Ovary (tissue), 3 donors: ENCODE measurements at regions not wholly inside any gene's neighbourhood (a gene's known extent, or its start where the extent isn't known, plus 50 kb on each side); places are given as distances from the start of the nearest gene placed in this dataset.

Source experiments
- CTCF ChIP-seq, 3 donors: fragments of 450-650 bp in 2 of 3; fragments of 200-600 bp in 1 of 3; IDR thresholded peaks; one replicate each; pipeline versions ENCODE4 v1.5.1 to v1.8.0; 2016 to 2022; ENCODE audit warnings: antibody characterized with exemption in 3 of 3, mild to moderate bottlenecking in 1 of 3
- EP300 ChIP-seq: sonication (generic); formaldehyde crosslinking; IDR thresholded peaks from one replicate; pipeline ENCODE4 v1.6.1; 2017; ENCODE audit warnings: antibody characterized with exemption
- POLR2A ChIP-seq: fragments of 450-650 bp; IDR thresholded peaks from one replicate; pipeline ENCODE4 v1.6.1; 2017; ENCODE audit warnings: antibody characterized with exemption, mild to moderate bottlenecking, moderate library complexity
- donor health status: DM: no; HTN: no; CAD: no.

DNA sequence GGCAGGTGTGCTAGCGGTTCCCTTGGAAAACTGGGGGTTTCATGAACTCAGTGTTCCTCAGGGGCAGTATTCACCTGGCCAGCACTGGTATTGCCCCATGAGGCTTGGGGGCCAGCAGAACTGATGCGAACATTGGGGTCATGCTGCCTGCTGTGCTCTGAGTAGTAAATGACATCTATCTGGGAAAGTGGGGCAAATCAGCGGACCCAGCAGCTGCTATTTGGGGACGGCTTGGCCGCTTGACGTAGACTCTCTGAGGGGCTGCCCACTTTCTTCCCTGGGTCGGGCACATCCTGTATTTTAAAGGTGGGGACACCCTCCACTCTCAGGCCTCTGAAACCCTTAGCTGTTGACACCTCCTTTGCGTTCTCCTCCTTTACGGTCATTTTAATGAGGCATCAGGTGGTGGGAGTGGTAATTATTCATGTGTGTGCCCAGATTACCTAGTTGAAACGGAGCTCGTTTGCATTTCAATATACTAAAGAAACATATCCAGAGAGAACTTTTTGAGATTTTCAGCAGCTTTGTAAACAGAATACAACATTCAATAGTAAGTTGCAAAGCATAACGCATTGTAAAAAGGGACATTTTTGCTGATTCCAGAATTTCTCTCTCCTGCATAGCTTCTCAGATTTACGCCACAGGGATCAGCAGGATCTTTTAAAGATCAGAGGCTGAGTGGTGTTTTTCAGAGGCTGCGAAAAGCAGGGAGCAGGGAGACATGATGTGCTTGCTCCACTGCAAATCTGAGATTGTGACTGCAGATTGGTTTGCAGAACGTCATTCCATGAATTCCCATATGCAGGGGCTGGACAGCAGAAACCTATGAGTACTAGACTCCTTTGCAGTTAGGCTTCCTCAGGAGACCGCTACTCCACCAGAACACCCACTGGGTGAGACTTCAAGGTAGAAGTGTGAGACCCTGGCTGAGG lies 56.8 kb upstream of the ZFR start:
- TF ChIP-seq CTCF (IDR thresholded peaks at IDR 0.05): no peak
- TF ChIP-seq POLR2A: no peak
- TF ChIP-seq EP300: no peak
